ENCODE measurements at regions not wholly inside any gene's neighbourhood (a gene's known extent, or its start where the extent isn't known, plus 50 kb on each side); places are given as distances from the start of the nearest gene placed in this dataset.

GRCh38 chr2:18703555-18703954 lies 114.2 kb upstream of the NT5C1B start:
- Histone ChIP-seq H2AFZ (ENCODE audit: insufficient read depth, low read depth, low read length, poor library complexity, severe bottlenecking) (no peak overlapping the region), H3K27ac (ENCODE audit: low read depth in 1 of 2, low read length in 2 of 2) (no peak overlapping the region), H3K9me3 (replicated peaks in 1 of 2; ENCODE audit: control insufficient read depth in 1 of 2, insufficient read depth in 1 of 2, low read length in 2 of 2) (no peaks in the 10 kb centered on the region), H3K4me3 (replicated peaks in 1 of 3; ENCODE audit: low read depth in 2 of 3, low read length in 3 of 3) (no peak overlapping the region), H4K20me1 (ENCODE audit: insufficient read depth, low read length) (no peaks in the 10 kb centered on the region), H3K79me2 (ENCODE audit: insufficient read depth, low read length) (no peaks in the 10 kb centered on the region), H3K27me3 (ENCODE audit: control insufficient read depth in 2 of 2, insufficient read depth in 2 of 2, low read length in 2 of 2) (no peaks in the 10 kb centered on the region), H3K4me1 (ENCODE audit: control insufficient read depth in 1 of 2, insufficient read depth in 2 of 2, low read length in 2 of 2) (no peaks in the 10 kb centered on the region), H3K9ac (ENCODE audit: insufficient read depth, low read length, poor library complexity, severe bottlenecking) (no peak overlapping the region), H3K36me3 (replicated peaks in 1 of 2; ENCODE audit: control insufficient read depth in 1 of 2, insufficient read depth in 2 of 2, low read length in 2 of 2) (no peaks in the 10 kb centered on the region), H3K4me2 (replicated peaks; ENCODE audit: extremely low read depth, low read length, poor library complexity, severe bottlenecking) (no peak overlapping the region)
- TF ChIP-seq CTCF (IDR thresholded peaks at IDR 0.05) = no peak
- H3K27me3 Mint-ChIP-seq (ENCODE audit: low read depth in 3 of 3) = no peaks in the 10 kb centered on the region
- no CpG with 5 or more reads among the region's 2 CpGs for WGBS (ENCODE audit: insufficient coverage)
- H3K36me3 Mint-ChIP-seq = no peaks in the 10 kb centered on the region
- H3K4me1 Mint-ChIP-seq = no peaks in the 10 kb centered on the region
- no peak for DNase-seq
- no peak overlapping the region for H3K4me3 Mint-ChIP-seq
- intact Hi-C loops (cut with micrococcal nuclease) = no loop called here
- no peak overlapping the region for H3K27ac Mint-ChIP-seq
- H3K9me3 Mint-ChIP-seq = peaks cover 0 to 4% (median 2%) of the 10 kb centered on the region in 7 donors

GRCh38 chr2:18701981-18702380 lies 112.6 kb upstream of the NT5C1B start:
- Mint-ChIP-seq H3K27me3 (ENCODE audit: low read depth in 3 of 3) (no peaks in the 10 kb centered on the region), H3K9me3 (peaks cover 0 to 15% (median 6%) of the 10 kb centered on the region in 7 donors), H3K36me3 (no peaks in the 10 kb centered on the region), H3K4me1 (no peaks in the 10 kb centered on the region), H3K4me3 (no peak overlapping the region), H3K27ac (no peak overlapping the region)
- Histone ChIP-seq H3K9me3 (replicated peaks in 1 of 2; ENCODE audit: control insufficient read depth in 1 of 2, insufficient read depth in 1 of 2, low read length in 2 of 2) (peaks cover 0 to 13% of the 10 kb centered on the region in 2 donors), H3K4me1 (ENCODE audit: control insufficient read depth in 1 of 2, insufficient read depth in 2 of 2, low read length in 2 of 2) (no peaks in the 10 kb centered on the region), H3K27me3 (ENCODE audit: control insufficient read depth in 2 of 2, insufficient read depth in 2 of 2, low read length in 2 of 2) (no peaks in the 10 kb centered on the region), H3K27ac (ENCODE audit: low read depth in 1 of 2, low read length in 2 of 2) (no peak overlapping the region), H3K36me3 (replicated peaks in 1 of 2; ENCODE audit: control insufficient read depth in 1 of 2, insufficient read depth in 2 of 2, low read length in 2 of 2) (no peaks in the 10 kb centered on the region), H2AFZ (ENCODE audit: insufficient read depth, low read depth, low read length, poor library complexity, severe bottlenecking) (no peak overlapping the region), H4K20me1 (ENCODE audit: insufficient read depth, low read length) (no peaks in the 10 kb centered on the region), H3K79me2 (ENCODE audit: insufficient read depth, low read length) (no peaks in the 10 kb centered on the region), H3K4me3 (replicated peaks in 1 of 3; ENCODE audit: low read depth in 2 of 3, low read length in 3 of 3) (no peak overlapping the region), H3K9ac (ENCODE audit: insufficient read depth, low read length, poor library complexity, severe bottlenecking) (no peak overlapping the region), H3K4me2 (replicated peaks; ENCODE audit: extremely low read depth, low read length, poor library complexity, severe bottlenecking) (no peak overlapping the region)
- no peak for TF ChIP-seq CTCF (IDR thresholded peaks at IDR 0.05)
- DNase-seq = no peak
- intact Hi-C loops (cut with micrococcal nuclease) = no loop called here

Measured in CD14-positive monocyte (primary cell).